Left lung (tissue), 4 donors: ENCODE measurements at regions not wholly inside any gene's neighbourhood (a gene's known extent, or its start where the extent isn't known, plus 50 kb on each side); places are given as distances from the start of the nearest gene placed in this dataset.
"Not testable (repeated sequence)": the region's sequence is repeated elsewhere in the genome, so short reads cannot be mapped to it uniquely, and the experiment has no call there.

ENCODE experiments used
- ATAC-seq: fragments of 200-7000 bp; cut with Tn5 transposase; one replicate; pipeline ENCODE4 v1.9.1; 2020; ENCODE audit warnings: moderate library complexity
- DNase-seq, 4 donors: peaks; one replicate each; pipeline ENCODE4 v3.0.0-alpha.2; 2013 to 2020
- H3K27ac ChIP-seq, 2 donors: fragments of 200-600 bp; sonication (generic) in 1 of 2; one replicate each; pipeline versions ENCODE4 v1.5.0 to v1.8.0; 2020 to 2021
- H3K27me3 ChIP-seq, 2 donors: fragments of 200-600 bp; sonication (generic) in 1 of 2; one replicate each; pipeline versions ENCODE4 v1.5.0 to v1.8.0; 2020 to 2021
- H3K36me3 ChIP-seq, 2 donors: fragments of 200-600 bp; sonication (generic) in 1 of 2; one replicate each; pipeline versions ENCODE4 v1.5.0 to v1.8.0; 2020 to 2021
- H3K4me1 ChIP-seq, 2 donors: fragments of 200-600 bp; one replicate each; pipeline ENCODE4 v1.8.0; 2021
- H3K4me3 ChIP-seq, 2 donors: fragments of 200-600 bp; sonication (generic) in 1 of 2; one replicate each; pipeline versions ENCODE4 v1.5.0 to v1.8.0; 2020 to 2021; ENCODE audit warnings: mild to moderate bottlenecking in 1 of 2
- H3K9me3 ChIP-seq, 2 donors: fragments of 200-600 bp; sonication (generic) in 1 of 2; one replicate each; pipeline versions ENCODE4 v1.5.0 to v1.8.0; 2020 to 2021
- CTCF ChIP-seq, 2 donors: fragments of 200-600 bp; sonication (generic) in 1 of 2; IDR thresholded peaks; one replicate each; pipeline versions ENCODE4 v1.5.0 to v1.8.0; 2021; ENCODE audit warnings: antibody characterized with exemption in 2 of 2
- intact Hi-C, 2 donors: fragments of 100-400 bp; cut with DNase I; formaldehyde crosslinking; loops; one replicate each; pipeline versions ENCODE4 v1.11.2 to v1.14.2; 2022
- donor health status: DM: no; HTN: yes; CAD: no.
- donor health status: DM: no; HTN: no; CAD: no.

GRCh38 chr2:91877658-91878210 is 2993.5 kb upstream of the TEKT4 start:
- H3K4me3 ChIP-seq, ATAC-seq, H3K9me3 ChIP-seq, intact Hi-C loops, H3K27me3 ChIP-seq, H3K4me1 ChIP-seq, H3K36me3 ChIP-seq, H3K27ac ChIP-seq: not testable (repeated sequence)
- DNase-seq = peak in 1 of 4 donors; percentile 84

GRCh38 chr2:91895091-91895490 is 2976.1 kb upstream of the TEKT4 start:
- intact Hi-C loops, H3K36me3 ChIP-seq, H3K4me3 ChIP-seq, H3K27ac ChIP-seq, DNase-seq, H3K9me3 ChIP-seq, H3K4me1 ChIP-seq, ATAC-seq, H3K27me3 ChIP-seq: not testable (repeated sequence)
- peak; percentile 15 to 27 for TF ChIP-seq CTCF (IDR thresholded peaks at IDR 0.05)

- H3K4me3 ChIP-seq, H3K4me1 ChIP-seq, H3K36me3 ChIP-seq, H3K27me3 ChIP-seq, H3K9me3 ChIP-seq, intact Hi-C loops, H3K27ac ChIP-seq, ATAC-seq: not testable (repeated sequence)
- DNase-seq = peak in 1 of 4 donors; percentile 71
Observed at GRCh38 chr2:91917602-91918001, 2953.6 kb upstream of the TEKT4 start.
